Renal pelvis (tissue), 1 donor: ENCODE measurements at regions not wholly inside any gene's neighbourhood (a gene's known extent, or its start where the extent isn't known, plus 50 kb on each side); places are given as distances from the start of the nearest gene placed in this dataset.

Experiments
- DNase-seq: peaks from one replicate; pipeline ENCODE4 v3.0.0-alpha.2; 2013

- no peak for DNase-seq
Measured at GRCh38 chr6:168228676-168229367, 90.8 kb downstream of the DACT2 start.

GRCh38 chr6:168227840-168228239 lies 91.7 kb downstream of the DACT2 start:
- DNase-seq = no peak

GRCh38 chr6:168226902-168227318 lies 92.7 kb downstream of the DACT2 start:
- no peak for DNase-seq

- DNase-seq = no peak
Measured at GRCh38 chr6:168226061-168226752, 93.4 kb downstream of the DACT2 start.

- DNase-seq = no peak
Measured at GRCh38 chr6:168225471-168225911, 94.1 kb downstream of the DACT2 start.

GRCh38 chr6:168223755-168224154 lies 95.8 kb downstream of the DACT2 start:
- no peak for DNase-seq

GRCh38 chr6:168223150-168223549 lies 96.4 kb downstream of the DACT2 start:
- DNase-seq = no peak

GRCh38 chr6:168222115-168223043 lies 97.2 kb downstream of the DACT2 start:
- no peak for DNase-seq

- no peak for DNase-seq
Measured at GRCh38 chr6:168221497-168222079, 98.0 kb downstream of the DACT2 start.

- no peak for DNase-seq
Measured at GRCh38 chr6:168221000-168221399, 98.6 kb downstream of the DACT2 start.

- DNase-seq = no peak
Measured at GRCh38 chr6:168219804-168220203, 99.8 kb downstream of the DACT2 start.

GRCh38 chr6:168218785-168219566 lies 100.6 kb downstream of the DACT2 start:
- no peak for DNase-seq

GRCh38 chr6:168217880-168218537 lies 101.6 kb downstream of the DACT2 start:
- no peak for DNase-seq

- DNase-seq = no peak
Measured at GRCh38 chr6:168217216-168217879, 102.2 kb downstream of the DACT2 start.

GRCh38 chr6:168216751-168217191 lies 102.8 kb downstream of the DACT2 start:
- no peak for DNase-seq

GRCh38 chr6:168216117-168216516 lies 103.5 kb downstream of the DACT2 start:
- DNase-seq = no peak

- no peak for DNase-seq
Measured at GRCh38 chr6:168215121-168215808, 104.3 kb downstream of the DACT2 start.

- no peak for DNase-seq
Measured at GRCh38 chr6:168214586-168215104, 104.9 kb downstream of the DACT2 start.

- DNase-seq = no peak
Measured at GRCh38 chr6:168213121-168213524, 106.5 kb downstream of the DACT2 start.
